ENCODE measurements at regions not wholly inside any gene's neighbourhood (a gene's known extent, or its start where the extent isn't known, plus 50 kb on each side); places are given as distances from the start of the nearest gene placed in this dataset.

GRCh38 chr15:70301396-70301795 is 203.7 kb upstream of the TLE3 start:
- intact Hi-C loops (cut with DNase I), result no loop called here
- no peak for DNase-seq
- no peak for ATAC-seq (ENCODE audit: poor library complexity)

DNA sequence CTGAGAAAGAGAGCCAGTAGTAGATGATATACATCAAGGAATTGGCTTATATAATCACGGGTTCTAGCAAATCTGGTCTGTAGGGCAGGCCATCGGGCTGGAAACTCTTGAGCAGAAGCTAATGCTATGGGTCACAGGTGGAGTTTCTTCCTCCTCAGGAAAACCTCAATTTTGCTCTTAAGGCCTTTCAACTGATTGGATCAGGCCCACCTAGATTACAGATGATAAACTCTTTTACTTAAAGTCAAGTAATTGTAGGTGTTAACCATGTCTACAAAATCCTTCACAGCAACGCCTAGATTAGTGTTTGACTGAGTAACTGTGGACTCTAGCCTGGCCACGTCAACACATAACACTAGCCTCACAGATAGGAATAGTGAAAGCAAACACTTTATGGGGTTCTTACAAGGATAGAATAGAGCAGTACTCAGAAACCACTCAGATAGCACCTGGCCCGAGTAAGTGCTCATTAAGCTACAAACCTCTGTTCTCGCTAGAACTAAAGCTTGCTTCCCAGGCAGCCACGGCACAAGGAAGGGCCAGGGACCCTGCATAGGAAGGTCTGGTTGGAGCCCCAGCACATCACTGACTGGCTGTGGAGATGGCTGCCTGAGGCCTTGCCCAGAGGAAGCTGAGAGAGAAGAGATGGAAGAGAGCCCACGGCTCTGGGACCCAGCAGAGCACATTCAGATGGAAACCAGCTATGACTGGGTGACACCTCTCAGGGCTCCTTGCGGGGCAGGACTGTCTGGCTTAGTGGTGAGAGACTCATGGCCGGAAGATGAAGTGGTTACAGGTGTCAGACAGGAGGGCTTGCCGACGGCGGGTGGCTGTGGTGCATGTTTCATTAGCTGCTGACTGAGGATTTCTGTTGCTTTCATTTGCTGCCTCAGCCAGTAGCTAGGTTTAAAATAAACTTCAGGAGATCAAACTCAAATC is 202.5 kb upstream of the TLE3 start:
- intact Hi-C loops (cut with DNase I), result no loop called here
- DNase-seq (no peak), ATAC-seq (ENCODE audit: poor library complexity) (no peak)

- no peak for DNase-seq
- intact Hi-C loops (cut with DNase I), result no loop called here
- ATAC-seq (ENCODE audit: poor library complexity), result no peak
Observed at GRCh38 chr15:70297465-70298058, 199.8 kb upstream of the TLE3 start.

- intact Hi-C loops (cut with DNase I), result no loop called here
- DNase-seq (no peak), ATAC-seq (ENCODE audit: poor library complexity) (no peak)
Observed at GRCh38 chr15:70294731-70295305, 197.1 kb upstream of the TLE3 start.

- DNase-seq, result no peak
- intact Hi-C loops (cut with DNase I), result no loop called here
- no peak for ATAC-seq (ENCODE audit: poor library complexity)
Observed at GRCh38 chr15:70293591-70294470, 196.1 kb upstream of the TLE3 start.

- intact Hi-C loops (cut with DNase I), result no loop called here
- DNase-seq (no peak), ATAC-seq (ENCODE audit: poor library complexity) (no peak)
Observed at GRCh38 chr15:70293138-70293537, 195.4 kb upstream of the TLE3 start.

GRCh38 chr15:70292076-70292760 is 194.5 kb upstream of the TLE3 start:
- ATAC-seq (ENCODE audit: poor library complexity) (no peak), DNase-seq (no peak)
- intact Hi-C loops (cut with DNase I), result no loop called here

DNA sequence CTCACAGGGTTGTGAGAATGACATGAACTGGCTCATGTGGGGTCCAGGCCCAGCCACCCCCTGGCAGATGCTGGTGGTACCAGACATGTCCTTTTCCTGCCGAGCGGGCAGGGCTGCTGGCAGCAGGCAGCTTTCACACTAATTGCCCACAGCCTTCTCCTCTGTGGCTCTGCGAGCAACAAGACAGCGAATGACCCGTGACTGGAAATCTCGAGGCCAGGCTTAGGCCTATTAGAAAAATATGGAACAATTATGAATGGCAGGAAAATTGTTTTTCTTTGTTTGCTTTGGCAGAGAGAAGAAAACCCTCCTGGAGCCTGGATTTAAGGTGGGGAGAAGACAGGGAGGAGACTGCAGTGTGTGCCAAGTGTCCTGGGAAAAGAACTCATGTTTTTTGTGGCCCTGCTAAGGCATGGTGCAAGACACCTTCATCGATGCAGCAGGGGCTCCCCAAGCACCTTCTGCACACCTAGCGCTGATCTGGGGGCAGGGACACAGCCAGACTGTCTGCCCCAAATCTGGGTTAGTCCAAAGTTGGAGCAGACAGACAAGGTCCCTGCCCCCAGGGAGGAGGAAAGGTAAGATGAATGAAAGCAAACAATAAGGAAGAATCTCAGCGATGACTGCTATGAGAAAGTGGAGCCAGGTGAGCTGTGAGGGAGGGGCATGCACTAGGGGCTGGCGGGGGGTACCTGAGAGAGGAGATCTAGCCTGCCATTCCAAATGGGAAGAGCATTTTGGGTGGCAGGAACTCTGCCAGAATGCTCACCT is 193.8 kb upstream of the TLE3 start:
- intact Hi-C loops (cut with DNase I), result no loop called here
- DNase-seq (no peak), ATAC-seq (ENCODE audit: poor library complexity) (no peak)

DNA sequence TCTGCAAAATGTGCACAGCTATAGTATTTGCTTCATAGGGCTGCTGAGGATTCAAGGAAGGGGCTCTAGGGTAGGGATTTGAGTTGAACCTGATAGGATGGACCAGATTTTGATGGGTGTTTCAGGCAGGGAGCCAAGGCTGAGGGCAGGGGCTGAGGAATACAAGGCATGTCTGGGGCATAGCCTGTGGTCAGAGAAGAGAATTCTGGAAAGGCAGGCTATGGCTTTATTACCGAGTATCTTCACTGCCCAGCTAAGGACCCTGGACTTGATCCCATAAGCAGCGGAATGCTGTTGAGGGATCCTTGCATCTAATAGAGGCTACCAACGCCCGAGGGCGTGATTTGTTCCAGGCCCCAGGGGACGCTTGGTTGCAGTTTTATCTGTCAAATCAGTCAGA is 193.0 kb upstream of the TLE3 start:
- intact Hi-C loops (cut with DNase I), result no loop called here
- no peak for DNase-seq
- no peak for ATAC-seq (ENCODE audit: poor library complexity)

- intact Hi-C loops (cut with DNase I), result no loop called here
- ATAC-seq (ENCODE audit: poor library complexity) (no peak), DNase-seq (no peak)
Observed at GRCh38 chr15:70289191-70289955, 191.7 kb upstream of the TLE3 start.

DNA sequence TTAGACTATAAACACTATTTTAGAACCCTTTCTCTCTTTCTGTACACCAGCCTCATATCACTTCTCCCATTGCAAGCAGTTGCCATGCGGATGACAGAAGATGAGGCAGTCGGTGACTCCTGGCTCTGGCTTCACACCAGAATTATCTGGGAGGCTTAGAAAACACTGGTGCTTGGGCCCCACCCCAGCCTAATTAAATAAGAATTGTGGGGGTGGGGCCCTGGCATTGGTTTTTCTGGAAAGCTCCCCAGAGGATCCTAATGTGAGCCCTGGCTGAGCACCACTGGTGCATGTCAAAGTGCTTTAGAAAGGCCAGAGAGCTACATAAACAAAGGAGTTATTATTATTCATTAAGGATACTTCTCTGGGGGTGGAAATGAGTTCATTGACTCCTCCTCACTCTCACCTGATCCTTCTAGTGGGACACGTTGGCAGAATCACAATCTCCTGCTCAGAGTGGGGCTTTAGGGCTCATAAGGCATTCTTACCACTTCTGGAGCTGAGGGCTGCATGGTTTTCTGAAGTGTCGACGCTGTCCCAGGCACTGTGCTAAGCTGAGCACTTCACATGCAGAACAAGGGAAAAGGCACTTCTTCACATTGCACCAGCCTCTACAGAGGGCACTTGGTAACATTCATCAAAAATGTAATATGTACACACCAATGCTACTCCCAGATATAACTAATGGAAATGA is 188.5 kb upstream of the TLE3 start:
- intact Hi-C loops (cut with DNase I), result no loop called here
- ATAC-seq (ENCODE audit: poor library complexity) (no peak), DNase-seq (no peak)

- DNase-seq (peak; percentile 71), ATAC-seq (ENCODE audit: poor library complexity) (peak; percentile 87)
- intact Hi-C loops (cut with DNase I), result no loop called here
Observed at GRCh38 chr15:70284438-70285214, 186.9 kb upstream of the TLE3 start.

GRCh38 chr15:70283511-70283910 is 185.8 kb upstream of the TLE3 start:
- no peak for DNase-seq

GRCh38 chr15:70281811-70282307 is 184.1 kb upstream of the TLE3 start:
- intact Hi-C loops (cut with DNase I), result no loop called here
- ATAC-seq (ENCODE audit: poor library complexity), result peak; percentile 71
- no peak for DNase-seq

More at GRCh38 chr15:70283511-70283910, 185.8 kb upstream of the TLE3 start:
- no peak for ATAC-seq (ENCODE audit: poor library complexity)
- intact Hi-C loops (cut with DNase I), result no loop called here

DNA sequence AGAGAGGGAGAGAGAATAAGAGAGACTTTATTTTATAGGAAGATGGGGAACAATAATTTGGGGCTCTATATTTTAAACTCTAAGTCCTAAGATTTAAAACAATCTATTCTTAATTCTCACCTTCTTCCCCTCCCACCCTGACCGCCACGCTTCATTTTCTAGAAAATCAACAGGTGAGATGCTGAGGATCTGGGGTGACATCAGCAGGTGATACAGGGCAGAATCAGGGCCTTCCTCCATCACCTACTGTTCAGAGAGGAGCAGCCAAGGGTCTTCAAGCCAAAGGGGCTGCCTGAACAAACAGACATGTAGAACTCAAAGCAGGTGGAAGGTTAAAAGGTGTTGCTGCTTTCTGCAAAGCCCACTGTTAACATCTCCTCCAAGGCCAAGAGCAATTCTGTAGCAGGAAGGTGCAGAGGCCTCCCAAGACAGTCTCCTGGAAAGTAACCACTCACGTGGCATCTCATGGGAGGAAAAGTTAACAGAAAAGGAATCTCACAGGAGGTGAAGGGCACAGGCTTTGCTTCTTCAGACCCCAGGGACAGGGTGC is 183.6 kb upstream of the TLE3 start:
- ATAC-seq (ENCODE audit: poor library complexity) (no peak), DNase-seq (no peak)
- intact Hi-C loops (cut with DNase I), result no loop called here

Data from Right ventricle myocardium superior (tissue), 1 donor.